ENCODE measurements at regions not wholly inside any gene's neighbourhood (a gene's known extent, or its start where the extent isn't known, plus 50 kb on each side); places are given as distances from the start of the nearest gene placed in this dataset.
"Not testable (repeated sequence)": the region's sequence is repeated elsewhere in the genome, so short reads cannot be mapped to it uniquely, and the experiment has no call there.

DNA sequence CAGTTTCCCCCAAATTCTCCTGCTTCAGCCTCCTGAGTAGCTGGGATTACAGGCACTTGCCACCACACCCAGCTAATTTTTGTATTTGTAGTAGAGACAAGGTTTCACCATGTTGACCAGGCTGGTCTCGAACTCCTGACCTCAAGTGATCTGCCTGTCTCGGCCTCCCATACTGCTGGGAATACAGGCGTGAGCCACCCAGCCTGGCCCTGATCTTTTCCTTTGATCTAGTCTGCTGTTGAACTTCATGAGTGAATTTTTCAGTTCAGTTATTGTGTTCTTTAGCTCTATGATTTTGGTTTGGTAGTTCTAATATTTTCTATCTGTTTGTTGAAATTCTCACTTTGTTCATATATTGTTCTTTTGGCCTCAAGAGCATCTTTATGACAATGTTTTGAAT is 83.4 kb upstream of the RAP2C start:
- DNase-seq, result not testable (repeated sequence)

DNA sequence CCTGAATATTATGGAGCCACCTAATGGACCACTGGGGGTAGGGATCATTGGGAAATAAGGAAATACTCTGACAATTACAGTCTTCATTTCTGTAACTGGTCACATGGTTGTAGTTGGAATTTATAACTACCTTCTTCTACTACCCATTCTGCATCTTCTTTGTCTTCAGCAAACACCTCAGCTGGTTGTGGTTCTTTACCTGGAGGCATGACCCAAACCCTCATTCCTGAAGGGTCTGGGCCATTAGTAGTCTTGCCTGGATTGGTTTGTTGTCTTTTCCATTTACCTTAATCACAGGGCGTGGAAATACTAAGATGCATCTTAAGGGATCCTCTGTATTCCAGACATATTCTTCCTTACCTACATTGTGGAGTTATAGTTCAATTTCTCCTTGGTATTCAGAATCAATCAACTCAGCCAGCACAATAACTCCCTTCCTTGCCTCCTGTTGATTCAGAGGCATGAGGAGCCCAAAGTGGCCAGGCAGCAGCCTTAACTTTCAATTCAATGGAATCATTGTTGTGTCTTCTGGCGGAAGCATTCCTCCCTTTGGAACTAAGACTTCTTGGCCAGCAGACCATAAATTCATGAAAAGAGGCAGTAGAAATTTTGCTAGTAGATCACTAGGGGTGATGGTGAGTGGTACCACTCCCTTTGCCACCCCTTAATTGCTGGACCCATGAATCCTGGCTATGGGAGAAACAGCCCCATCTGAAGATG is 75.7 kb upstream of the RAP2C start:
- no peak for DNase-seq

DNA sequence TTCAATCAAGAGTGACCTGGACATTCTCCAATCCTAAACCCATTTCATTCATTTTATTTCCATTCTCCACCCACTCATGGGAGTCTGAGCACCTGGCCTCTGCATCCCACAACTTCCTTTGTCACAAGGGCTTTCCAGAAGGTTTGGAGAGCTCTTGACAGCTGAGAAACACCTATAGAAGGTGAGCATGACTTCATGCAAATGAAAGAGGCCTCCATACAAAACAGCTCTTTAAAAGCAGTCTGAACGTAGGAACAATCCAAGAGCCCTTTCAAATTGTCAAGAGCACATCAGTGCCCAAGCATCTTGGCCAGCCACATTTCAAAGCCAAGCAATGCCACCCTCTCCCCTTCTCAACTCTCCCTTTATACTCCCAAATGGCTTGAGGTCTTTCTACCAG is 74.9 kb upstream of the RAP2C start:
- DNase-seq, result no peak

DNA sequence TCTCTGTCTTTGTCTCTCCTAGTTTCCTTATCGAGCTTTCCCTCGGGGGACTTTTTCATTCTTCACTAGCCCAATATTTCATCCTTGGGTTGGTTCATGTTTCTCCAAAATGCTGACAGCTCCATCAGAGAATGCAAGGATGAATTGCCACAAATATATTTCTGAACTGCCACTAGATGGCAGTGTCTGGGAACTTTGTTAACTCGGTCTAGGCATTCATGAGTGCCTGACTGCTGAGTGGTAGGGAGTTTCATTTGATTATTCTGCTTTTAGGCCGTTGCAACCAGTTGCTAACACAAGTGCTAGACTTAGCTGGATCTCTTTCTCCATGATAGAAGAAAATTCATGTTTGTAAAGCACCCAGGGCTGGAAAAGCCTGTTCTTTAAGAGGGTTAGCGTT is 73.5 kb upstream of the RAP2C start:
- no peak for DNase-seq

DNA sequence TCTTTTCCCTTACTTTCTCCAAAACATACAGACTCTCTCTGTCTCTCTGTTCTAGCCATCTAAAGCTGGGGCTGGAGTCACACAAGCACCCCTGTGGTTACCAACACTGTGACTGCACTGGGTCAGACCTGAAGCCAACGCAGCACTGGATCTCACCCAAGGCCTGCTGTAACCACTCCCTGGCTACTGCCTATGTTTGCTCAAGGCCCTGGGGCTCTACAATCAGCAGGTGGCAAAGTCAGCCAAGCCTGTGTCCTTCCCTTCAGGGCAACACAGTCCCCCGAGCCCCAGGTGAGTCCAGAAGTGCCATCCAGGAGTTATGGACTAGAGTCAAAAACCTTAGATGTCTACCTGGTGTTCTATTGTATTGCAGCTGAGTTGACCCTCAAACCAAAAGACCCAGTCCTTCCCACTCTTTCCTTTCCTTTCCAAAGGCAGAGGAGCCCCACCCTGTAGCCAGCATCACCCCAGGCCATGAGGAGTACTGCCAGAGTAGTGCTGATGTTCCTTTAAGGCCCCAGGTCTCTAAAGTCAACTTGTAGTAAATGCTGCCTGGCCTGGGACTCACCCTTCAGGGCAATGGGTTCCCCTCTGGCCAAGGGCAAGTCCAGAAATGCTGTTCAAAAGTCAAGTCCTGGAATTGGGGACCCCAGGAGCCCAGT is 58.8 kb upstream of the RAP2C start:
- peak; percentile 16 for DNase-seq

DNA sequence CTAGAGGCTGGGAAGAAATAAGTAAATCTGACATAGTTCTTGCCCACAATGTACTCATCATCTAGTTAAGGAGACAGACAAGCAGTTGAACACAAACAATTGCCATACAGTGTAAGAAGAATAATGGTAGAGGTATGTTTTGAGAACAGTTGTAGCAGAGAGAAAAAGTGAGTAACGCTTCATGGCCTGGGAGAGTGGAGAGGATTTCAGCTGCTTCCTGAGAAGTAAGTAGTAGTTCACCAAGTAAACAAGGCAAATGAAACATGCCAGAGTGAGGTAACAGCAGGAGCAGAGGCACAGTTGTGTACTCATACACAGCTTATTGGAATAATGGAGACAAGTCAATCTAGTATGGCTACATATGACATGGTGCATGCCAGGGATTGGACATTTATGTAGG is 53.6 kb upstream of the RAP2C start:
- DNase-seq, result no peak

DNA sequence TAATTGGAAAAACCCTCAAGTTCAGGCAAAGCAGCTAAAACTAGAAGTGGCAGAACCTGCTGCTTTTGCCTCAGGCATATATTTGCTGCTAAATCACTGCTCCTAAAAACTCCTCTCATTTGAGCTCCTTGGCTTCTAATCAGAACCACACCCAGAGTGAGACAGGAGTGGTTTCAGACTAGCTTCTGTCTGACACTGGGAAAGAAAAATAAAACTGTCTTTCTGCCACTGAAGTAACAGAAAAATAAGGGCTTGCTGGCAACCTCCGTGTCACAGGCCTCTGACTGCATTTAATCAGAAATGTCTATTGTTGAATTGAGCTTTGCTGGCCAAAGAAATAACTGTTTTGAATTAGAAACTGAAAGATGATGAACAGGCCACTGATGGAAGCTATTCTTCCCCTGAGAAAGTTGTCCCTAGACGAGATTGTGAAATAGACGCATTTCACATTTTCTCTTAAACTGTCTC is 52.1 kb upstream of the RAP2C start:
- DNase-seq, result no peak

DNA sequence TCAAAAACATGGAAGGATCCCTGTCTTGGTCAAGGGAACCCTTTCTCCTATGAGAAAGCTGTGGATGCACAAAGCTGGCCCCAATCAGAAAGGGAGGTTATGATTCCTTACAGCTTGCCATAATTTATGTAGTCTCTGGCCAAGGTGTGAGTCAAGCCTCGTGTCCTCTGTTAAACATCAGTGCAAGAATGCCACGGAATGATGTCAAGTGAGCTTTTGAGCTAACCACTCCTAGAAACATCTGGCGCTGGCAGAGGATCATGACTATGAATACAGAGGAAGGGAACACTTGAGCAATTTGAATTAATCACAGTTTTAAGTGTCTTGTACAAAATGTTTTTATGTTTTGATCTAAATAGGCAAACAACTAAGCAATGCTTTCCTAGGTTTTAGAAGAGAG is 51.5 kb upstream of the RAP2C start:
- peak; percentile 3 for DNase-seq

DNA sequence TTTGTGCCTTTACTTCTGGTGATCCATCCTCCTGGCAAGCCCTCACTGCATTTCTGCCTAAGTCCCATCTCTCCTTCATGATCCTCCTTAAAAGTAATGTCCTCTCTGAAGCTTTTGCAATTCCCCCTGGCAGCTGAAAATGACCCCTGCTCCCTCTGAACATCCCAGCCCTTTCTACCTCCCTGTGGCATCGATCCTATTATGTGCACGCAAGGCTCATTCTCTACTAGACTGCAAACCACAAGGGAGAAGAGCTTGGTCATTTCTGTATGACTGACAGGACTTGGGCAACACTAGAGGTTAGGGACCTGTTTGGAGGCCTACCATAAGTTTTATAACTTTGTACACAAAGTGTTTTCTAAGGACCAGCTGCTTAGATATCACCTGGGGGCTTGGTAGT is 50.8 kb upstream of the RAP2C start:
- DNase-seq, result no peak

Measured in NCI-H2029 (cell line).